ENCODE measurements at regions not wholly inside any gene's neighbourhood (a gene's known extent, or its start where the extent isn't known, plus 50 kb on each side); places are given as distances from the start of the nearest gene placed in this dataset.

DNA sequence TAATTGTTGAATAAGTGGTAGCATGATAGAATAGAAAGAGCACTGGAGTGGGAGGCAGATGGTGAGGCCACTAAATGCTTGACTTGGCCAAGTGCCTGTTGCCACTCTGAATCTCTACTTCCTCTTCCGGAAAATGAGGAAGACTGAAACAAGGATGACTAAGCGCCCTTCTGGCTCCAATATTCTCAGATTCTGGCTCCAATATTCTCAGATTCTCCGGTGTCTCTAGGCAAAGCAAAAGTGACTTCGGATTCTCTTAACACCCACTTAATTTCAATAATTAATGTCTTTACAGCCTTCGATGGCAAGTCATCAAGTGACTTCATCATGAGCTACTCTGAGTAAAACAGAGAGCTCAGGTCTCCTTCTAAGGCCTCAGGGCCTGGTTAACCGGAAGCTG, 402.2 kb upstream of the FGF13 start:
- TF ChIP-seq, protein P1, sequence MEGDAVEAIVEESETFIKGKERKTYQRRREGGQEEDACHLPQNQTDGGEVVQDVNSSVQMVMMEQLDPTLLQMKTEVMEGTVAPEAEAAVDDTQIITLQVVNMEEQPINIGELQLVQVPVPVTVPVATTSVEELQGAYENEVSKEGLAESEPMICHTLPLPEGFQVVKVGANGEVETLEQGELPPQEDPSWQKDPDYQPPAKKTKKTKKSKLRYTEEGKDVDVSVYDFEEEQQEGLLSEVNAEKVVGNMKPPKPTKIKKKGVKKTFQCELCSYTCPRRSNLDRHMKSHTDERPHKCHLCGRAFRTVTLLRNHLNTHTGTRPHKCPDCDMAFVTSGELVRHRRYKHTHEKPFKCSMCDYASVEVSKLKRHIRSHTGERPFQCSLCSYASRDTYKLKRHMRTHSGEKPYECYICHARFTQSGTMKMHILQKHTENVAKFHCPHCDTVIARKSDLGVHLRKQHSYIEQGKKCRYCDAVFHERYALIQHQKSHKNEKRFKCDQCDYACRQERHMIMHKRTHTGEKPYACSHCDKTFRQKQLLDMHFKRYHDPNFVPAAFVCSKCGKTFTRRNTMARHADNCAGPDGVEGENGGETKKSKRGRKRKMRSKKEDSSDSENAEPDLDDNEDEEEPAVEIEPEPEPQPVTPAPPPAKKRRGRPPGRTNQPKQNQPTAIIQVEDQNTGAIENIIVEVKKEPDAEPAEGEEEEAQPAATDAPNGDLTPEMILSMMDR (IDR thresholded peaks at IDR 0.05): no peak
- TF ChIP-seq POLR2A (IDR thresholded peaks at IDR 0.05): no peak
- no peak for TF ChIP-seq POLR2AphosphoS5 (IDR thresholded peaks at IDR 0.05)

Measured in breast epithelium (tissue), 3 donors.